Middle frontal gyrus (tissue), 1 donor: ENCODE measurements at regions not wholly inside any gene's neighbourhood (a gene's known extent, or its start where the extent isn't known, plus 50 kb on each side); places are given as distances from the start of the nearest gene placed in this dataset.

ENCODE experiments used
- DNase-seq: peaks from one replicate; pipeline ENCODE4 v3.0.0-alpha.2; 2015; ENCODE audit warnings: low spot score; ENCODE audit errors: extremely low spot score

DNA sequence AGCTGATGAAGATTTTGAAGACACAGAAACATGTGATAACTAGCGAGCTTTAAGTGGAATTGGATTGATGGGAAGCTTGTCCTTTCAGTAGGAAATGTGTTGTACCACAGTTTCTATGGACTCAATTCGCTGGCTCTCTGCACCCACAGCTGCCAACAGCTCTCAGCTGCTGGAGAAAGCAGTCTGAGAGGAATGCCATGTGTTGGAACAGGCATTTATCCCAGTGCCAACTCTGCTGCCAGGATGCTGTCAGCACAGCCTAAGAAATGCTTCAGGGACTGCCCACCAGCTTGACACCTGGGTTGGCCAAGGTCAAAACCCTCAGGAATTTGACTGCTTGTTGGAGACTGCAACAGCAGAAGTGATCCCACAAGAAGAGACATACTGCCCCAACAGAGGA is 193.0 kb upstream of the THSD7B start:
- no peak for DNase-seq

- no peak for DNase-seq
These were observed 208.1 kb upstream of the THSD7B start for GRCh38 chr2:136557203-136557602.

- no peak for DNase-seq
These were observed 215.2 kb upstream of the THSD7B start for GRCh38 chr2:136550181-136550580.

GRCh38 chr2:136539355-136539754 is 226.0 kb upstream of the THSD7B start:
- no peak for DNase-seq

GRCh38 chr2:136538489-136538888 is 226.9 kb upstream of the THSD7B start:
- no peak for DNase-seq

DNA sequence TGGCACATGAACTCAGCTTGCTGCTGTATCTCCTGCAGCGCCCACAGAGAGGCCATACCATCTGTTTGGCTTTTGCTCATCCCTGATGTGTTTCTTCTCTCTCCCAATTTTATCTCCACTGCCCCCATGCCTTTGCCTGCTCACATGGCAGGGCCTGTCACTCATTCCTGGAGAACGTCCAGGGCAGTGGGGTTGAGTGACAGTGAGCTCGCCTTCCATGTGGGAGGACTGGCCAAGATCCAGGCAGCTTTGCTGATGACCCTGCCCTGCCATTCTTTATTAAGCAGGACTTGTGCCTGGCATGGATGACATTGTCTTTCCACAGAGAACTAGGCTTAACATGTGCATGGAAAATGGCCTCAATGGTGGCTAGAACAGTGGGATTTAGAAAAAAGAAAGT is 230.5 kb upstream of the THSD7B start:
- no peak for DNase-seq

DNA sequence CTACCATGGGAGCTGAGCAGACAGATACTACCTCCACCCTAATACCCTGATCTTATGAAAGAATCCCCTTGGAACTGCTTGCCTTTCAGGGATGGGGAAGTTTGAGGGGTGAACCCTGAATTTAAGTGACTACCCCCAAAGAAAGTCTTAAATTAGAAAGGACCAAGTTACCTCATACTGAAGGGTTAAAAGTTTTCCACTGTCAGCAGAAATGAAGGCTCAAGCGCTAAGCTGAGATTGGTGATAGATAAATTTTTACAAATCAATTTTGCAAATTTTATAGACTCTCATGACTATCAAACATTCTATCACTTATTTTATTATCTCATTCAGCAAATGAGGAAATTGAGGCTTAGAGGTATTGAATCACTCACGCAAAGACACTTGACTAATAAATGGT is 233.2 kb upstream of the THSD7B start:
- DNase-seq = no peak

DNA sequence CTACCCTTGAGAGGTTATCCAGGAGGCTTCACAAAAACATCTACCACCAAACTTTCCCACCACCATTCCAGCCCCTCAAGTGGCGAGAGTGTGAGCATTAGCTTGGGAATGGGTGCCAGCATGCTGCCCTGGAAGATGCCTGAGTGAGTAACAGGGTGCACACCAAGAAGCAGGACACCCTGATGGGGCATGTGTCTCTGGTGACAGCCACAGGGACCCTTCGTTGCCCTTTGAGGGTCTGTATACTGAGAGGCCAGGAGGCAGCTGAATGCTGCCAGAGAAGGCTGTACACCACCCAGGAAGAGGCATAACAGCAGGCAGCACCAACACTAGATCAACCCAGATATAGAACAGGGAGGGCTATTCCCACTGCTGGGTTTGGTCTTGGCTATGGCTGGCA is 233.6 kb upstream of the THSD7B start:
- DNase-seq = no peak

GRCh38 chr2:136530146-136530545 is 235.2 kb upstream of the THSD7B start:
- no peak for DNase-seq

GRCh38 chr2:136527560-136527959 is 237.8 kb upstream of the THSD7B start:
- no peak for DNase-seq

- DNase-seq = no peak
These were observed 242.6 kb upstream of the THSD7B start for GRCh38 chr2:136522724-136523123.

GRCh38 chr2:136517716-136518115 is 247.6 kb upstream of the THSD7B start:
- no peak for DNase-seq

- DNase-seq = no peak
These were observed 255.1 kb upstream of the THSD7B start for GRCh38 chr2:136510244-136510643.

GRCh38 chr2:136505462-136505861 is 259.9 kb upstream of the THSD7B start:
- DNase-seq = no peak

GRCh38 chr2:136502660-136503059 is 262.7 kb upstream of the THSD7B start:
- no peak for DNase-seq

DNA sequence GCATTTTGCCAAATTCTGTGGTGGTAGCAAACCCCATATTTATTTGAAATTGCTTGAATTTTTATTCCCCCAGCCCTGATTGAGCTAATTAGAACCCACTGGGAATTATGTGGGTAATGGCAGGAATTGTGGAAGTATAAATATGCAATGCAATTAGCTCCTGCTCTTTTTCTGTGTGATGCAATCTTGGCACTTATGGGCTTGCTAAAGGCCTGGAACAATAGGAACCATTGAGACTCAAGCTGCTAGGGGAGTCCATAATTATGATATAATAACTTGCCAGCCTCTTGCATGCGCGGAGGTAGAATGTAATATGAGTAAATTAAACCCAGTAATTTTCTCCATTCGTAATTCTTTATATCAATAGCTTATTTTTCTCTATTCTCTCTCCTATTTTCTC is 267.6 kb upstream of the THSD7B start:
- DNase-seq = no peak

- no peak for DNase-seq
These were observed 268.4 kb upstream of the THSD7B start for GRCh38 chr2:136496966-136497365.

GRCh38 chr2:136495636-136496035 is 269.7 kb upstream of the THSD7B start:
- no peak for DNase-seq

DNA sequence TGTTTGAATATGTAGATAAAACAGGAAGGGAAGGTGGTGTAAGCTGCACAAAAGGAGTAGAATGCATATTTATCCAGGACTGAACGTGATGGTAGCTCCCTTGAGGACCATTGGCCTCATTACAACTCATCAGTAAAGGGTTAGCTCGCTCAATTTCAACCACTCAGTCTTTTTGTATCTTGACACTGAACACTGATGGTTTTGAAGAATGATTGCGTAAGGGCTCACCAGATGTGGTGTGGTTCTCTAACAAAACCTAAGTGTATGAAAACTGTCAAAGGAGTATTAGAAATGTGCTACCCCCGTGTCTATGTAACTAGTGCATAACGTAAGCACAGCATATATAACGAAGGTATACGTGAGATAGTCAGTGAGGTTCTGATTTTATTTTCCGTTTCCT is 272.4 kb upstream of the THSD7B start:
- DNase-seq = no peak

DNA sequence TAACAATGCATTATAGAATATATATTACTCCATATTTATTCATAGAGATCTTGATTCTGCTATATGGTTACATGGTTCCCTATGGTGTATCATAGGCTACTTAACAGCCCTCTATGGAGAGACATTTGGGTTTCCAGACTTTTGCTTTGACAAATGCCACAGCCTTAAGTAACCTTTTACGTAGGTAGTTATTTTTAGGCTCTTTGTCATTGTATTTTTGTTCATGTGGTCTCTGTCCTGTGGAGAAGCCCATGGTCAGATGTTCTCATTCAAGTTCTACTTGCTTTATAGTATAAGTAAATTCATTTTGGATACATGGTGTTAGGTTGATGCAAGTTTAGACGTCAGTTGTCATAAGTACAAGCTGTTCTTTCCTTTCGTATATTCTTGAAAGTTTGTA is 275.2 kb upstream of the THSD7B start:
- no peak for DNase-seq

- DNase-seq = no peak
These were observed 277.9 kb upstream of the THSD7B start for GRCh38 chr2:136487421-136487820.

DNA sequence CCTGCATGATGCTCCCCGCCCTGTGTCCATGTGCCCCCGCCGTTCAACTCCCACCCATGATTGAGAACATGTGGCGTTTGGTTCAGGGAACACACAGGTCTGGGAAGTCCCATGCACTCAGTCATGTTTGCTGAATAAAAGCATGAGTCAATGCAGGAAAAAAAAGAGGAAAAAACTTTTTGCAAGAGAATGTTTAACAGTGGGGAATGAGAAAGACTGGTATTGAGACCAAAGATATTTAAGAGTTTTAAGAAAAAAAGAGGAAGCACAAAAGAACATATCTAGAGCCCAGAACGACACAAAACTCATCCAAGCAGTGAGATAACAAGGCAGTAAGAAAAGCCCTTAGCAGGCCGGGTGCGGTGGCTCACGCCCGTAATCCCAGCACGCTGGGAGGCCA is 279.2 kb upstream of the THSD7B start:
- DNase-seq = no peak

GRCh38 chr2:136482966-136483365 is 282.4 kb upstream of the THSD7B start:
- no peak for DNase-seq

DNA sequence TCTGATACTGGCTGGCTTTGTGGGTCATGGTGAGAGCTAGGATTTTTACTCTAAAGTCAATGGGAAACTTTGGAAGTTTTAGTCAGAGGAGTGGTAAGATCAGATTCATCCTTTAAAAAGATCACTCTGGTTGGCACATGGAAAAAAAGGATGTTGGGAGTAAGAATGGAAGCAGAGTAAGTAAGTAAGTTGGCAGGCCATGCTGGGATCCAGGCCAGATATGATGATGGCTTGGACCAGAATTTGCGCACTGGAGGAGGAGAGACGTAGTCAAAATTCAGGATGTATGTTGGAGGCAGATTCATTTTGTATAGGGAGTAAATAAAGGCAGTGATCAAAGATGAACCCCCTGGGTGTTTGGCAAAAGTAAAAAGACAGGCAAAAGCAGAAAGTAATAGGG is 283.3 kb upstream of the THSD7B start:
- DNase-seq = no peak
